ENCODE measurements at regions not wholly inside any gene's neighbourhood (a gene's known extent, or its start where the extent isn't known, plus 50 kb on each side); places are given as distances from the start of the nearest gene placed in this dataset.

DNA sequence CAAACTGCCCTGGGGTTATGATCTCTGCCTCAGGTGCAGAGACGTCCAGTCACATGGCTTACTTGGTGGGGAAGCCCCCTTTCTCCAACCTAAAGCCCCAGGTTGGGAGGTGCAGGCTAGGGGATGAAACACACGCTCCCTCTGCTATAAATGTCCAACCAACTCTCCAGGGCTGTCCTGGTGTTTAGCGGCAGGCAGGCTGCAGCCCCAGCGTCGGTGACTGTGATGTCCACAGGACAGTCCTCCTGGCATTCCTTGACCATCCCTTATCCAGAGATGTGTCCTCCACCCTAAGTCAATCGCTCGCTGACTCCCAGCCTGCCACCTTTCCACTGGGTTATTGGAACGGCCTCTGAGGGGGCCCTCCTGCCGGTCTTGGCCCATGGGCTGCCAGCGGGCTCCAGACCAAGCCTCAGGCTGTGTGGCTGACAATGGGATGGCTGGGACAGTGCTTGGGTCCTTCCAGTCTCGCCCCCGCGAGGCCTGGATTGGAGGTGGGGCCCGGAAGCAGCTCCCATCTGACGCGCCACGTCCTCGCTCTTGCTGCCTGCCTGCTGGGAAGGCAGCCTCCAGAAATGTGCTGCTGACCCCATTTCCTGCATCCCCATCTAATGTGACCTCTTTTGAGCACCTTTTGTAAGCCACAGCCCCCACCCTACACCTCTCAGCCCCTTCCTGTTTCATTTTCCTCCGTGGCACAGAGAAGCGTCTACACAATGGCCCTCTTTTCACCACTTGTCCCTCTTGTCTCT, 60.8 kb upstream of the ADRA2C start:
- Histone ChIP-seq H2AFZ (ENCODE audit: insufficient read depth, low read length, poor library complexity) (no peak overlapping the region), H3K79me2 (ENCODE audit: control insufficient read depth, insufficient read depth, low read length, poor library complexity) (no peaks in the 10 kb centered on the region), H2BK12ac (ENCODE audit: low read length) (no peak overlapping the region), H2BK120ac (ENCODE audit: insufficient read depth, low read length, poor library complexity) (no peak overlapping the region), H4K8ac (ENCODE audit: low read depth, low read length) (no peak overlapping the region), H3K18ac (ENCODE audit: low read length) (no peak overlapping the region), H3K36me3 (ENCODE audit: control insufficient read depth in 1 of 2, insufficient read depth in 2 of 2, low read length in 2 of 2) (no peaks in the 10 kb centered on the region), H3K79me1 (ENCODE audit: low read length) (no peaks in the 10 kb centered on the region), H3K4ac (ENCODE audit: low read depth, low read length) (no peak overlapping the region), H3K23ac (ENCODE audit: low read length) (no peak overlapping the region), H3K14ac (ENCODE audit: low read length) (no peak overlapping the region), H3K4me2 (ENCODE audit: low read length) (no peak overlapping the region), H4K12ac (ENCODE audit: low read depth, low read length) (no peak overlapping the region), H4K91ac (ENCODE audit: low read depth, low read length) (no peak overlapping the region), H3K4me1 (ENCODE audit: control insufficient read depth in 1 of 2, insufficient read depth in 2 of 2, low read length in 2 of 2) (peaks cover 3 to 5% of the 10 kb centered on the region in 2 experiments), H2AK5ac (ENCODE audit: low read length) (no peak overlapping the region), H3K9me3 (ENCODE audit: insufficient read depth, low read depth, low read length) (no peaks in the 10 kb centered on the region), H3K27ac (ENCODE audit: low read depth, low read length) (no peak overlapping the region), H2BK5ac (ENCODE audit: low read depth, low read length, poor library complexity) (no peak overlapping the region), H3K27me3 (ENCODE audit: insufficient read depth, low read length) (no peaks in the 10 kb centered on the region), H3K4me3 (ENCODE audit: low read depth, low read length) (no peak overlapping the region), H3K9ac (ENCODE audit: low read length) (no peak overlapping the region)
- DNase-seq: no peak
- WGBS (ENCODE audit: extremely low coverage, insufficient coverage, insufficient read length): no CpG with 5 or more reads among the region's 20 CpGs

DNA sequence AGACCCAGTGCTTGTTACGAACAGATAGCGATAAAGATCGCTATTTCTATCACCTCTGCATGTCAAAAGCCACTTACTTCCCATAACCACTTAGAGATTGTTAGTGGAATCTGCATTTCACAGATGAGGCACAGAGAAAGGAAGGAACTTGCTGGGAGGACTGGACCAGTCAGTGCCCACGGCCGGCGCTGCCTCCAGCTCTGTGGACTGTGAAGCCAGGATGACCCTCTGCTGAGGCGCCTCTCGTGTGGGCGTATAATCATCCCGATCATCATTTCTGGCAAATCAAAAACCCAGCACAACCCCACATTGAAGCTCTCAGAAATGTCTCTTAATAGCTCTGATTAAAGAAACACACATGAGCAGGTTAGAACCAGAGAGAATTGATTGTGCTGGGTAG, 61.5 kb upstream of the ADRA2C start:
- H3K36me3 ChIP-seq (ENCODE audit: control insufficient read depth in 1 of 2, insufficient read depth in 2 of 2, low read length in 2 of 2): no peaks in the 10 kb centered on the region
- no CpG with 5 or more reads among the region's 10 CpGs for WGBS (ENCODE audit: extremely low coverage, insufficient coverage, insufficient read length)
- H4K91ac ChIP-seq (ENCODE audit: low read depth, low read length): no peak overlapping the region
- H3K14ac ChIP-seq (ENCODE audit: low read length): no peak overlapping the region
- H2BK120ac ChIP-seq (ENCODE audit: insufficient read depth, low read length, poor library complexity): no peak overlapping the region
- H2BK5ac ChIP-seq (ENCODE audit: low read depth, low read length, poor library complexity): no peak overlapping the region
- no peak overlapping the region for H4K12ac ChIP-seq (ENCODE audit: low read depth, low read length)
- no peaks in the 10 kb centered on the region for H3K27me3 ChIP-seq (ENCODE audit: insufficient read depth, low read length)
- no peak overlapping the region for H3K18ac ChIP-seq (ENCODE audit: low read length)
- H4K8ac ChIP-seq (ENCODE audit: low read depth, low read length): no peak overlapping the region
- H3K79me1 ChIP-seq (ENCODE audit: low read length): no peaks in the 10 kb centered on the region
- H3K23ac ChIP-seq (ENCODE audit: low read length): no peak overlapping the region
- no peak overlapping the region for H2AFZ ChIP-seq (ENCODE audit: insufficient read depth, low read length, poor library complexity)
- H3K4me1 ChIP-seq (ENCODE audit: control insufficient read depth in 1 of 2, insufficient read depth in 2 of 2, low read length in 2 of 2): no peaks in the 10 kb centered on the region
- no peak overlapping the region for H2BK12ac ChIP-seq (ENCODE audit: low read length)
- no peak overlapping the region for H3K4me2 ChIP-seq (ENCODE audit: low read length)
- no peak for DNase-seq
- no peak overlapping the region for H3K9ac ChIP-seq (ENCODE audit: low read length)
- no peaks in the 10 kb centered on the region for H3K9me3 ChIP-seq (ENCODE audit: insufficient read depth, low read depth, low read length)
- no peak overlapping the region for H2AK5ac ChIP-seq (ENCODE audit: low read length)
- H3K4ac ChIP-seq (ENCODE audit: low read depth, low read length): no peak overlapping the region
- H3K79me2 ChIP-seq (ENCODE audit: control insufficient read depth, insufficient read depth, low read length, poor library complexity): no peaks in the 10 kb centered on the region
- H3K4me3 ChIP-seq (ENCODE audit: low read depth, low read length): no peak overlapping the region
- no peak overlapping the region for H3K27ac ChIP-seq (ENCODE audit: low read depth, low read length)

DNA sequence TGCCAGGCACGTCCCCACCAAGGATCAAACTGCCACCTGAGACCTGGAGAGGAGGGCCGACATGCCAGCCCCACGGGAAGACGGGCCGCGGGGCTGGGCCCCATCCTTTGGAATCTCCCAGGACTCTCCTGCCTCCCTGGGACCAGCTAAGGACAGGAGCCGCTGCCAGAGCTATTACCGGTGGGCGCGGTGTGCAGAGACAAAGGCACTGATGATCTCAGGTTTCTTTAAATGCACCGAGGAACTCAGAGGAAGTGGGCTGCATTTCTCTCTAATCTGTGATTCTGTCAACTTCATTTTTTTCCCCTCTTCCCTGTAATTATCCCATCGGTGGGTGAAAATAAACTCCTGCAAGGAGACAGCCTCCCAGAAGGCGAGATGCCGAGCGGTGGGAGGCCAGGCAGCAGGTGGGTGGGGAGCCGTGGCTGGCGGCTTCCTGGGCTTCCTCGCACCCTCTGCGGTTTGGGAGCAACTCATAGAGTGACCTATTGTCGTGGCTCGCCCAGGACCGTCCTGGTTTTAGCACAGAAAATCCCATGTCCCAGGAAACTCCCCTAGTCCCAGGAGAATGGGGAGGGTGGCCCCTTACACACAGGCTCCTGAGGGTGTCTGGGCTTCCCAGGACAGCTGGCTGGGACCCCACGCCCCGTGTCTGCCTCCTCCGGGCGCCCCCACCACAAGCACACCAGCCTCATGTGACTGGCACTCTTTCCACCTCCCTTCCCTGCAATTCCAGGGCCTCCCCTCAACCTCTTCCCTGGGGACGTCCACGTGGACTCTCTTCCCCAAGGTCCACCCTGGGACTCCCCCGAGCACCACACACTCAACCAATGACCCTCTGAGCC, 62.3 kb upstream of the ADRA2C start:
- WGBS (ENCODE audit: extremely low coverage, insufficient coverage, insufficient read length): no CpG with 5 or more reads among the region's 29 CpGs
- Histone ChIP-seq H3K4me1 (ENCODE audit: control insufficient read depth in 1 of 2, insufficient read depth in 2 of 2, low read length in 2 of 2) (no peaks in the 10 kb centered on the region), H4K8ac (ENCODE audit: low read depth, low read length) (no peak overlapping the region), H4K91ac (ENCODE audit: low read depth, low read length) (no peak overlapping the region), H3K18ac (ENCODE audit: low read length) (no peak overlapping the region), H3K4me3 (ENCODE audit: low read depth, low read length) (no peak overlapping the region), H3K27ac (ENCODE audit: low read depth, low read length) (no peak overlapping the region), H3K79me2 (ENCODE audit: control insufficient read depth, insufficient read depth, low read length, poor library complexity) (no peaks in the 10 kb centered on the region), H3K4ac (ENCODE audit: low read depth, low read length) (no peak overlapping the region), H2AFZ (ENCODE audit: insufficient read depth, low read length, poor library complexity) (no peak overlapping the region), H2BK12ac (ENCODE audit: low read length) (no peak overlapping the region), H3K9me3 (ENCODE audit: insufficient read depth, low read depth, low read length) (no peaks in the 10 kb centered on the region), H4K12ac (ENCODE audit: low read depth, low read length) (no peak overlapping the region), H3K14ac (ENCODE audit: low read length) (no peak overlapping the region), H3K4me2 (ENCODE audit: low read length) (no peak overlapping the region), H2BK5ac (ENCODE audit: low read depth, low read length, poor library complexity) (no peak overlapping the region), H2BK120ac (ENCODE audit: insufficient read depth, low read length, poor library complexity) (no peak overlapping the region), H3K9ac (ENCODE audit: low read length) (no peak overlapping the region), H3K27me3 (ENCODE audit: insufficient read depth, low read length) (no peaks in the 10 kb centered on the region), H3K23ac (ENCODE audit: low read length) (no peak overlapping the region), H2AK5ac (ENCODE audit: low read length) (no peak overlapping the region), H3K79me1 (ENCODE audit: low read length) (no peaks in the 10 kb centered on the region), H3K36me3 (ENCODE audit: control insufficient read depth in 1 of 2, insufficient read depth in 2 of 2, low read length in 2 of 2) (no peaks in the 10 kb centered on the region)
- DNase-seq: no peak

DNA sequence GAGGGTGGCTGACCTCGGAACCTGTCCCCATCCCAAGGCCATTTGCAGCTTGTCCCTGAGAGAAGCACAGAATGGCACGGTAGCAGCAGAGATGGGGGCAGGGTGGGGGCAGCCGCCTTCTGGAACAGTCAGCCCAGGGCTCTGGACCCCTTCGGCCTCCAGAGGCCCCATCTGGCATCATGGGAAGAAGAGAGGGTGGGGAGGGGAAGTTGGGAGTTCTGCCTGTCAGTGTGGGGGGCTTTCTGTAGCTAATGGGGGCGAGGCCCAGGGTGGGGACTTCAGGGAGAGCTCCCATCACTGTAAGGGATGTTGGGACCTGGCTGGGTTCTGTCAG, 62.9 kb upstream of the ADRA2C start:
- Histone ChIP-seq H2BK5ac (ENCODE audit: low read depth, low read length, poor library complexity) (no peak overlapping the region), H2AK5ac (ENCODE audit: low read length) (no peak overlapping the region), H2BK12ac (ENCODE audit: low read length) (no peak overlapping the region), H3K27ac (ENCODE audit: low read depth, low read length) (no peak overlapping the region), H2BK120ac (ENCODE audit: insufficient read depth, low read length, poor library complexity) (no peak overlapping the region), H2AFZ (ENCODE audit: insufficient read depth, low read length, poor library complexity) (no peak overlapping the region), H4K8ac (ENCODE audit: low read depth, low read length) (no peak overlapping the region), H4K12ac (ENCODE audit: low read depth, low read length) (no peak overlapping the region), H3K79me1 (ENCODE audit: low read length) (no peaks in the 10 kb centered on the region), H3K9me3 (ENCODE audit: insufficient read depth, low read depth, low read length) (no peaks in the 10 kb centered on the region), H3K36me3 (ENCODE audit: control insufficient read depth in 1 of 2, insufficient read depth in 2 of 2, low read length in 2 of 2) (no peaks in the 10 kb centered on the region), H3K27me3 (ENCODE audit: insufficient read depth, low read length) (no peaks in the 10 kb centered on the region), H3K4me1 (ENCODE audit: control insufficient read depth in 1 of 2, insufficient read depth in 2 of 2, low read length in 2 of 2) (no peaks in the 10 kb centered on the region), H4K91ac (ENCODE audit: low read depth, low read length) (no peak overlapping the region), H3K9ac (ENCODE audit: low read length) (no peak overlapping the region), H3K4ac (ENCODE audit: low read depth, low read length) (no peak overlapping the region), H3K4me2 (ENCODE audit: low read length) (no peak overlapping the region), H3K18ac (ENCODE audit: low read length) (no peak overlapping the region), H3K14ac (ENCODE audit: low read length) (no peak overlapping the region), H3K23ac (ENCODE audit: low read length) (no peak overlapping the region), H3K4me3 (ENCODE audit: low read depth, low read length) (no peak overlapping the region), H3K79me2 (ENCODE audit: control insufficient read depth, insufficient read depth, low read length, poor library complexity) (no peaks in the 10 kb centered on the region)
- WGBS (ENCODE audit: extremely low coverage, insufficient coverage, insufficient read length): no CpG with 5 or more reads among the region's 5 CpGs
- DNase-seq: no peak

Measured in trophoblast cell (in vitro differentiated cells and primary cell).